HCT116 (cell line): ENCODE measurements at regions not wholly inside any gene's neighbourhood (a gene's known extent, or its start where the extent isn't known, plus 50 kb on each side); places are given as distances from the start of the nearest gene placed in this dataset.

Experiments
- ATAC-seq: fragments of 200-7000 bp; cut with Tn5 transposase; 2 replicates; pipeline ENCODE4 v1.9.1; 2020; ENCODE audit warnings: mild to moderate bottlenecking, moderate library complexity
- BruUV-seq: library from RNA; stranded (reverse); fragments of 400-500 nt; replicated peaks from 2 replicates; lab custom pipeline; 2021; lab: Mats Ljungman, UMichigan
- CTCF ChIA-PET: fragments of 300-600 bp; sonication (Branson Sonifier 250); formaldehyde crosslinking; loops from one replicate; lab custom pipeline; 2021; ENCODE audit warnings: antibody characterized with exemption; lab: Charles Lee
- POLR2A ChIA-PET: fragments of 300-600, 350-600 bp; sonication (Branson Sonifier 250); formaldehyde crosslinking; loops from one replicate; lab custom pipeline; 2021; ENCODE audit warnings: antibody characterized with exemption; lab: Charles Lee
- RAD21 ChIA-PET, 2 experiments: fragments of 300-600 bp; sonication (Branson Sonifier 250); formaldehyde crosslinking; loops; one replicate each; lab custom pipeline; 2023; ENCODE audit warnings: low total read pairs in 2 of 2; ENCODE audit not compliant: uncharacterized antibody in 2 of 2, unreplicated experiment in 2 of 2, low non-redundant PET in 1 of 2; lab: Charles Lee
- DNase-seq: peaks from one replicate; pipeline ENCODE4 v3.0.0-alpha.2; 2010; ENCODE audit warnings: low read depth, low spot score
- H2AFZ ChIP-seq: fragments of 200-600 bp; shearing (Covaris generic), sonication (generic); 2 replicates; pipeline ENCODE4 v1.6.1; 2017; ENCODE audit warnings: low read depth, mixed run types, mixed read lengths, antibody characterized with exemption, low read length; ENCODE audit not compliant: poor library complexity, severe bottlenecking
- H3K27ac ChIP-seq: 2 replicates; pipeline ENCODE4 v1.5.1; 2012; ENCODE audit warnings: low read depth, low read length
- H3K27me3 ChIP-seq: fragments of 200-600 bp; sonication (generic); 2 replicates; pipeline ENCODE4 v1.6.1; 2016; ENCODE audit warnings: mixed run types, low read length, mixed read lengths; ENCODE audit not compliant: insufficient read depth
- H3K36me3 ChIP-seq, 2 experiments: fragments of 200-500 bp in 1 of 2; fragments of 200-600 bp in 1 of 2; sonication (Bioruptor generic) in 1 of 2; sonication (generic) in 1 of 2; 2 replicates each; pipeline versions ENCODE4 v1.5.1 to v1.6.1; 2014 to 2016; ENCODE audit warnings: low read length in 2 of 2, inconsistent platforms in 1 of 2, mixed read lengths in 1 of 2, mixed run types in 1 of 2; ENCODE audit not compliant: insufficient read depth in 2 of 2, control insufficient read depth in 1 of 2
- H3K4me1 ChIP-seq, 2 experiments: fragments of 200-600 bp in 1 of 2; sonication (generic) in 1 of 2; 2 replicates each; pipeline versions ENCODE4 v1.5.1 to v1.6.1; 2012 to 2017; ENCODE audit warnings: low read length in 2 of 2, inconsistent platforms in 1 of 2, mild to moderate bottlenecking in 1 of 2, mixed read lengths in 1 of 2, mixed run types in 1 of 2, moderate library complexity in 1 of 2; ENCODE audit not compliant: insufficient read depth in 2 of 2, control insufficient read depth in 1 of 2
- H3K4me2 ChIP-seq: fragments of 200-600 bp; sonication (generic); 2 replicates; pipeline ENCODE4 v1.6.1; 2017; ENCODE audit warnings: mixed run types, low read length, mixed read lengths
- H3K4me3 ChIP-seq, 2 experiments: fragments of 200-600 bp in 1 of 2; sonication (generic) in 1 of 2; replicated peaks in 1 of 2; 2 replicates each; pipeline ENCODE4 v1.5.1; 2011 to 2016; ENCODE audit warnings: low read length in 2 of 2, control low read depth in 1 of 2, low read depth in 1 of 2, mild to moderate bottlenecking in 1 of 2, mixed read lengths in 1 of 2, mixed run types in 1 of 2
- H3K79me2 ChIP-seq: fragments of 200-600 bp; sonication (generic); 2 replicates; pipeline ENCODE4 v1.6.1; 2017; ENCODE audit warnings: mild to moderate bottlenecking, mixed run types, low read length, moderate library complexity, mixed read lengths; ENCODE audit not compliant: insufficient read depth
- H3K9ac ChIP-seq: fragments of 200-600 bp; sonication (generic); 2 replicates; pipeline ENCODE4 v1.6.1; 2016; ENCODE audit warnings: low read length, mixed read lengths
- H3K9me2 ChIP-seq: fragments of 200-600 bp; sonication (generic), shearing (Covaris generic); 2 replicates; pipeline ENCODE4 v1.6.1; 2017; ENCODE audit warnings: mixed run types, mild to moderate bottlenecking, moderate library complexity; ENCODE audit not compliant: insufficient read depth
- H3K9me3 ChIP-seq, 2 experiments: fragments of 200-500 bp in 1 of 2; fragments of 200-600 bp in 1 of 2; sonication (Bioruptor generic) in 1 of 2; sonication (generic) in 1 of 2; 2 replicates each; pipeline ENCODE4 v1.6.1; 2014 to 2017; ENCODE audit warnings: low read length in 2 of 2, mixed read lengths in 2 of 2, inconsistent platforms in 1 of 2, low read depth in 1 of 2, mild to moderate bottlenecking in 1 of 2, mixed run types in 1 of 2, moderate library complexity in 1 of 2; ENCODE audit not compliant: control insufficient read depth in 1 of 2, insufficient read depth in 1 of 2
- H4K20me1 ChIP-seq: fragments of 200-600 bp; sonication (generic), shearing (Covaris generic); 2 replicates; pipeline ENCODE4 v1.6.1; 2017; ENCODE audit warnings: mixed run types, mild to moderate bottlenecking, moderate library complexity; ENCODE audit not compliant: insufficient read depth
- CEBPB ChIP-seq: IDR thresholded peaks from 2 replicates; pipeline ENCODE4 v1.6.1; 2012; ENCODE audit warnings: low read depth
- POLR2AphosphoS5 ChIP-seq: IDR thresholded peaks from 2 replicates; pipeline ENCODE4 v1.6.1; 2011; ENCODE audit warnings: mild to moderate bottlenecking, low read depth, low read length, moderate library complexity
- RAD21 ChIP-seq: IDR thresholded peaks from 2 replicates; pipeline ENCODE4 v1.6.1; 2012; ENCODE audit warnings: low read depth, mild to moderate bottlenecking
- SRF ChIP-seq: IDR thresholded peaks from 2 replicates; pipeline ENCODE4 v1.6.1; 2012; ENCODE audit warnings: low read depth
- intact Hi-C: fragments of 100-400 bp; cut with micrococcal nuclease; formaldehyde crosslinking; loops from 2 replicates; pipeline ENCODE4 v1.10.0; 2022
- TF ChIP-seq, protein P1 (sequence below): IDR thresholded peaks from 2 replicates; pipeline ENCODE4 v1.6.1; 2012
- TF ChIP-seq, protein P2 (sequence below): IDR thresholded peaks from 2 replicates; pipeline ENCODE4 v1.6.1; 2012; ENCODE audit warnings: low read depth

DNA sequence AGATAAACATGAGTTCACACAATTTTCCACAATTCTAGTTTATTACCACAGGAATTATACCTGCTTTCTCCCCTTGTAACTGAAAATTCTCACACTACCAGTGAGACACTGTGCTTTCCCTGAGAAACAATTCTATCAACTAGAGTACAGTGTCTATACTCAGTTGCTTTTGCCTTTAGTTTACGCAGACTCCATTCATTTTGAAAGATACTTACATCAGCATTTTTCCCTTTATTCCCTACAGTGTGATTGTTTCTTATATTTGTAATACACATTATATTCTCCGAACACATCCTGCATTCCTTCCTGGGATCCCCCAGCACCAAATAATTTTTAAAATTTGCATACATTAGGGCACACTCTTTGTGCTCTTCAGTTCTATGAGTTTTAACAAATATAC lies 1455.5 kb downstream of the SUCLG1 start:
- H3K36me3 ChIP-seq = no peaks in the 10 kb centered on the region
- ATAC-seq = no peak
- no peak for DNase-seq
- no peak overlapping the region for H3K27ac ChIP-seq
- no peaks in the 10 kb centered on the region for H3K9me2 ChIP-seq
- H3K27me3 ChIP-seq = no peaks in the 10 kb centered on the region
- no TSS peak for BruUV-seq
- H3K9ac ChIP-seq = no peak overlapping the region
- no peaks in the 10 kb centered on the region for H3K79me2 ChIP-seq
- TF ChIP-seq SRF (no peak), POLR2AphosphoS5 (no peak), RAD21 (no peak)
- TF ChIP-seq, protein P1, sequence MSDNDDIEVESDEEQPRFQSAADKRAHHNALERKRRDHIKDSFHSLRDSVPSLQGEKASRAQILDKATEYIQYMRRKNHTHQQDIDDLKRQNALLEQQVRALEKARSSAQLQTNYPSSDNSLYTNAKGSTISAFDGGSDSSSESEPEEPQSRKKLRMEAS = no peak
- TF ChIP-seq, protein P2, sequence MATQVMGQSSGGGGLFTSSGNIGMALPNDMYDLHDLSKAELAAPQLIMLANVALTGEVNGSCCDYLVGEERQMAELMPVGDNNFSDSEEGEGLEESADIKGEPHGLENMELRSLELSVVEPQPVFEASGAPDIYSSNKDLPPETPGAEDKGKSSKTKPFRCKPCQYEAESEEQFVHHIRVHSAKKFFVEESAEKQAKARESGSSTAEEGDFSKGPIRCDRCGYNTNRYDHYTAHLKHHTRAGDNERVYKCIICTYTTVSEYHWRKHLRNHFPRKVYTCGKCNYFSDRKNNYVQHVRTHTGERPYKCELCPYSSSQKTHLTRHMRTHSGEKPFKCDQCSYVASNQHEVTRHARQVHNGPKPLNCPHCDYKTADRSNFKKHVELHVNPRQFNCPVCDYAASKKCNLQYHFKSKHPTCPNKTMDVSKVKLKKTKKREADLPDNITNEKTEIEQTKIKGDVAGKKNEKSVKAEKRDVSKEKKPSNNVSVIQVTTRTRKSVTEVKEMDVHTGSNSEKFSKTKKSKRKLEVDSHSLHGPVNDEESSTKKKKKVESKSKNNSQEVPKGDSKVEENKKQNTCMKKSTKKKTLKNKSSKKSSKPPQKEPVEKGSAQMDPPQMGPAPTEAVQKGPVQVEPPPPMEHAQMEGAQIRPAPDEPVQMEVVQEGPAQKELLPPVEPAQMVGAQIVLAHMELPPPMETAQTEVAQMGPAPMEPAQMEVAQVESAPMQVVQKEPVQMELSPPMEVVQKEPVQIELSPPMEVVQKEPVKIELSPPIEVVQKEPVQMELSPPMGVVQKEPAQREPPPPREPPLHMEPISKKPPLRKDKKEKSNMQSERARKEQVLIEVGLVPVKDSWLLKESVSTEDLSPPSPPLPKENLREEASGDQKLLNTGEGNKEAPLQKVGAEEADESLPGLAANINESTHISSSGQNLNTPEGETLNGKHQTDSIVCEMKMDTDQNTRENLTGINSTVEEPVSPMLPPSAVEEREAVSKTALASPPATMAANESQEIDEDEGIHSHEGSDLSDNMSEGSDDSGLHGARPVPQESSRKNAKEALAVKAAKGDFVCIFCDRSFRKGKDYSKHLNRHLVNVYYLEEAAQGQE = no peak
- no peak overlapping the region for H2AFZ ChIP-seq
- no peaks in the 10 kb centered on the region for H3K4me1 ChIP-seq
- H4K20me1 ChIP-seq = no peaks in the 10 kb centered on the region
- H3K4me3 ChIP-seq = no peak overlapping the region
- intact Hi-C loops = no loop called here
- no peaks in the 10 kb centered on the region for H3K9me3 ChIP-seq
- ChIA-PET POLR2A (no interaction called here), RAD21 (no interaction called here), CTCF (no interaction called here)
- no peak overlapping the region for H3K4me2 ChIP-seq

DNA sequence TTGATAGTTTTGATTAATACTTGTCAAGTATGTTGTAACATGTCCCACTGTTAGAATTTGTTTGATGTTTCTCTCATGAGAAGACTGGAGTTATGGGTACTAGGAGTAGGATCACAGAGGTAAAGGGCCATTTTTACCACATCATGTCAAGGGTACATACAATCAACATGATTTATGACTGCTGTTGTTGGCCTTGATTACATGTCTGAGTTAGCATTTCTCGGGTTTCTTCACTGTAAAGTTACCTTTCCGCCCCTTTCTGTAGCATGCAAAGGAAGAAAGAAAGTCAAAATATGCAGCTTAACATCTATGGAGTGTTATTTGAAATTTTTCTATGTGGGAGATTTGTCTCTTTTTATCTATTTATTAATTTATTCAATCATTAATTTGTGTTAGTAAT lies 1456.4 kb downstream of the SUCLG1 start:
- no peak overlapping the region for H3K9ac ChIP-seq
- H3K27ac ChIP-seq = no peak overlapping the region
- H3K4me2 ChIP-seq = no peak overlapping the region
- ChIA-PET RAD21 (no interaction called here), CTCF (no interaction called here), POLR2A (no interaction called here)
- H3K79me2 ChIP-seq = no peaks in the 10 kb centered on the region
- no peaks in the 10 kb centered on the region for H3K9me3 ChIP-seq
- intact Hi-C loops = no loop called here
- no peaks in the 10 kb centered on the region for H3K27me3 ChIP-seq
- no peak overlapping the region for H3K4me3 ChIP-seq
- no peak for ATAC-seq
- no peak for TF ChIP-seq CEBPB
- H3K4me1 ChIP-seq = no peaks in the 10 kb centered on the region
- no peaks in the 10 kb centered on the region for H4K20me1 ChIP-seq
- no peaks in the 10 kb centered on the region for H3K9me2 ChIP-seq
- no peak for DNase-seq
- H3K36me3 ChIP-seq = no peaks in the 10 kb centered on the region
- H2AFZ ChIP-seq = no peak overlapping the region
- no TSS peak for BruUV-seq
